Esophagus squamous epithelium (tissue), 4 donors: ENCODE measurements at regions not wholly inside any gene's neighbourhood (a gene's known extent, or its start where the extent isn't known, plus 50 kb on each side); places are given as distances from the start of the nearest gene placed in this dataset.

Experiments
- POLR2A ChIP-seq, 4 donors: fragments of 450-650 bp; IDR thresholded peaks; one replicate each; pipeline ENCODE4 v1.6.1; 2017; ENCODE audit warnings: antibody characterized with exemption in 4 of 4, mild to moderate bottlenecking in 4 of 4, moderate library complexity in 3 of 4
- TF ChIP-seq, protein P1 (sequence below), 6 experiments: fragments of 450-650 bp in 4 of 6; fragments of 200-600 bp in 2 of 6; sonication (generic) in 2 of 6; IDR thresholded peaks; one replicate each; pipeline ENCODE4 v1.5.1; 2016 to 2019; ENCODE audit warnings: antibody characterized with exemption in 6 of 6, mild to moderate bottlenecking in 4 of 6, moderate library complexity in 4 of 6

DNA sequence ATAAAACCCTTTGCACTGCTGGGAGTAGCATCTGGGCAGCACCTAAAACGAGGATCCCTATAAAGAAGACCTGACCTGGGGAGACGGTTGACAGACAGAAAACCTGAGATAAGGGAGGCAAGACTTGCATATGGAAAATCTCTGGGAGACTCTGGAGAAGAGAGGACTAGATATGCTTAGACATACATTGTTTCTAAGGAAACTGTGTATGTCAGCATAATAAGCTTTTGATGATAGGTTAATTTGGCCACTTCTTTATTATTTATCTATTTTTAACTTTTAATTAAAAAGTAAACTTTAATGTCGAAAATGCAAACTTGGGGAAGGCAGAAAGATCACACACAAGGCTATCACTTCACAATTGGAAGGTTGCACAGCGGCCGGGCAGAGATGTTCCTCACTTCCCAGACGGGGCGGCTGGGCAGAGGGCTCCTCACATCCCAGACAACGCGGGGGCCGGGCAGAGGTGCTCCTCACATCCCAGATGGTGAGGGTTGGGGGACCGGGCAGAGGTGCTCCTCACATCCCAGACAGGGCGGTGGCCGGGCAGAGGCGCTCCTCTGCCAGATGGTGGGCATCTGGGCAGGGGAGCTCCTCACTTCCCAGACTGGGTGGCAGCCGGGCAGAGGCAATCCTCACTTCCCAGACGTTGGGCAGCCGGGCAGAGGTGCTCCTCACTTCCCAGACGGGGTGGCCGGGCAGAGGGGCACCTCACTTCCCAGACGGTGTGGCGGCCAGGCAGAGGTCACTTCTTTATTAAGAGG lies 64.3 kb upstream of the HS3ST3A1 start:
- TF ChIP-seq, protein P1, sequence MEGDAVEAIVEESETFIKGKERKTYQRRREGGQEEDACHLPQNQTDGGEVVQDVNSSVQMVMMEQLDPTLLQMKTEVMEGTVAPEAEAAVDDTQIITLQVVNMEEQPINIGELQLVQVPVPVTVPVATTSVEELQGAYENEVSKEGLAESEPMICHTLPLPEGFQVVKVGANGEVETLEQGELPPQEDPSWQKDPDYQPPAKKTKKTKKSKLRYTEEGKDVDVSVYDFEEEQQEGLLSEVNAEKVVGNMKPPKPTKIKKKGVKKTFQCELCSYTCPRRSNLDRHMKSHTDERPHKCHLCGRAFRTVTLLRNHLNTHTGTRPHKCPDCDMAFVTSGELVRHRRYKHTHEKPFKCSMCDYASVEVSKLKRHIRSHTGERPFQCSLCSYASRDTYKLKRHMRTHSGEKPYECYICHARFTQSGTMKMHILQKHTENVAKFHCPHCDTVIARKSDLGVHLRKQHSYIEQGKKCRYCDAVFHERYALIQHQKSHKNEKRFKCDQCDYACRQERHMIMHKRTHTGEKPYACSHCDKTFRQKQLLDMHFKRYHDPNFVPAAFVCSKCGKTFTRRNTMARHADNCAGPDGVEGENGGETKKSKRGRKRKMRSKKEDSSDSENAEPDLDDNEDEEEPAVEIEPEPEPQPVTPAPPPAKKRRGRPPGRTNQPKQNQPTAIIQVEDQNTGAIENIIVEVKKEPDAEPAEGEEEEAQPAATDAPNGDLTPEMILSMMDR (IDR thresholded peaks at IDR 0.05), result no peak
- no peak for TF ChIP-seq POLR2A (IDR thresholded peaks at IDR 0.05)
